Head of caudate nucleus (tissue), 42 donors: ENCODE measurements at regions not wholly inside any gene's neighbourhood (a gene's known extent, or its start where the extent isn't known, plus 50 kb on each side); places are given as distances from the start of the nearest gene placed in this dataset.

Experiments
- DNase-seq, 42 donors: peaks; one replicate each; pipeline versions ENCODE4 v3.0.0 to v3.0.0-alpha.2; 2020 to 2021; ENCODE audit warnings: mixed read lengths in 7 of 42
- intact Hi-C: fragments of 100-400 bp; cut with DNase I; formaldehyde crosslinking; loops from one replicate; pipeline ENCODE4 v1.15.0; 2022

DNA sequence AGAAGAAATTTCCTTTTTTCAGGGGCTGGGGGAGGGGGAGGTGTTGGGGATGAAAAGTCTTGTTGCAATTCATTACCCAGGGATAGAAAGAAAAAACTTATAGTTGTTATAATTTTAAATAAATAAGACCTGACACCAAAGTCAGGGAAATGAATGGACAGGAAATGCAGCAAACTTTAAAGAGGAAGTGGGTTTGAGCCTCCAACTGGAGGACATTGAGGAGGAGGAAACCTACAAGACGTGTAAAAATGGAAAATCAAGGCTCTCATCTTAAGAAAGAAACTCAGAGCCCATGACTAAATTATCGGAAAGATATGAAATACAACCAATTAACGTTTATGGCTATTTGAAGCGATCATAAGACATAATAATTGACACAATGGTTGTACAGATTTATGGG lies 54.4 kb downstream of the NIBAN1 start:
- no peak for DNase-seq
- intact Hi-C loops, result no loop called here

DNA sequence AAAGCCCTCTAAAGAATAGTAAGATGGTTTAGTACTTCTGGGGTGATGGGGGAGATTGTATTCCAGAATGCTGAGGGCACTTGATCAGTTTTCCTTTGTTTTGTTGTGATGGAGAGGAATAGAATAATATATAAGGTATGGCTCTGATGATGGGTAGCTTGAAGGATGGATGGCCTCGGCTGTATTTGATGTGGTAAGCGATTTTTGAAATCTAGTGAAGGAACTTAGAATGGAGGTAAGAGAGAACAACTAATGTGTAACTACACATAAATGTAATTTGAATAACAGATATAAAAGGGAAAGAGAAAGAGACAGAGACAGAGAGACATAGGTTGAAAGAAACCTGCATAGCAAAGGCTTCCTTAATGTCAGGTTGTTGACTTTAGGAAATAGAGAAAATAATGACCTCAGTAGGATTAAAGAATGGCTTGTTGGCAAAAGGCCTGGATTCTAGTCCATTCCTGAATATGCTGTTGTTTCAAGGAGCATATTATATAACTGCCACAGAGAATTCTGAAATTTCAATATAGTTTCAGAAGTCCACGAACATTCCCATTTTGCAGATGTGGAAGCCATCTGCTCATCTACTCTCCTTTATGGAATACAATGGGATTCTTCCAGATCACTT lies 58.7 kb downstream of the NIBAN1 start:
- intact Hi-C loops, result no loop called here
- DNase-seq, result no peak

DNA sequence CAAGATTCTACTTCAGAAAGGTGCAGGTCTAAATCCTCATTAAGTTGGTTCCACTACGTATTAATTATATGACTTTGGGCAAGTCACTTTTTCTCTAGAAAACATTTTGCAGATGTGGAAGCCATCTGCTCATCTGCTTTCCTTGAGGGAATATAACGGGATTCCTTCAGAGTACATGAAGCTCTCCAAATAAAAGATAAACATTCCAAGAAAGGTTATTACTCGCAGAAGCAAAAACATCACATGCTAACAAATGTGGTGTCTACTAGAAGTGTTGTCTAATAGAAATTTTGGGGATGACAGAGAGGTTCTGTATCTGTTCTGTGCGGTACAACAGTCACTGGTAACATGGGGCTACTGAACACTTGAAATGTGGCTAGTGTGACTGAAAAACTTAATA lies 60.2 kb downstream of the NIBAN1 start:
- no peak for DNase-seq
- intact Hi-C loops, result no loop called here

DNA sequence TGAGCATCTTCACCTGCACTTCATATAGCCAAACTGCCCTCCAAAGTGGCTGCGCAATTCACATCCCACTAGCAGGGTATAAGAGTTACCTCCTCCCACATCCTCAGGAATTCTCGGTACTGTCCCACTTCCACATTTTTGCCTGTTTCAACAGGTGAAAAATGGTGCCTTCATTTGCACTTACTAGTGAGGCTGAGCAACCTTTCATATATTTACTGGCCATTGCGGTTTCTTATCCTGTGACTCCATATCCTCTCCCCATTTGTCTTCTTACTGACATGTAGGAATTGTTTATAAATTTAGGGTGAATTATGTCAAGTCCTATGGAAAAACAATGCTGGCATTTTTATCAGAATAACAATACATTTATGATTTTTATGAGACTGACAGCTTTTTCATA lies 61.9 kb downstream of the NIBAN1 start:
- no peak for DNase-seq
- intact Hi-C loops, result no loop called here

DNA sequence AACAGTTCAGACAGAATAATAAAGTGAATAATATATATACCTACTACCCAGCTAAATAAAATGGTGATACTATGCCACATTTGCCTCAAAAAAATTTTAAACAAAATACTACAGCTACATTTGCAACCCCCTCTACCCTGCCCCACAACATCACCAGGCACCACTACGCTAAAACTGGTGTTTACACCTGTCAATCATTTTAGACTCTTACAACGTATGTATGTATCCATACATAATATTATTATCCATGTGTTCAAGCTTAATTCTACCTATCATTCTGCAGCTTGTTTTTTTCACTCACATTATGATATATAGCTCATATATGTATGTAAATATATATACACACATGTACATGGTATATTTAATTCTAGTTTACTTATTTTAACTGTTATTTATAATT lies 62.5 kb downstream of the NIBAN1 start:
- intact Hi-C loops, result no loop called here
- DNase-seq, result no peak

DNA sequence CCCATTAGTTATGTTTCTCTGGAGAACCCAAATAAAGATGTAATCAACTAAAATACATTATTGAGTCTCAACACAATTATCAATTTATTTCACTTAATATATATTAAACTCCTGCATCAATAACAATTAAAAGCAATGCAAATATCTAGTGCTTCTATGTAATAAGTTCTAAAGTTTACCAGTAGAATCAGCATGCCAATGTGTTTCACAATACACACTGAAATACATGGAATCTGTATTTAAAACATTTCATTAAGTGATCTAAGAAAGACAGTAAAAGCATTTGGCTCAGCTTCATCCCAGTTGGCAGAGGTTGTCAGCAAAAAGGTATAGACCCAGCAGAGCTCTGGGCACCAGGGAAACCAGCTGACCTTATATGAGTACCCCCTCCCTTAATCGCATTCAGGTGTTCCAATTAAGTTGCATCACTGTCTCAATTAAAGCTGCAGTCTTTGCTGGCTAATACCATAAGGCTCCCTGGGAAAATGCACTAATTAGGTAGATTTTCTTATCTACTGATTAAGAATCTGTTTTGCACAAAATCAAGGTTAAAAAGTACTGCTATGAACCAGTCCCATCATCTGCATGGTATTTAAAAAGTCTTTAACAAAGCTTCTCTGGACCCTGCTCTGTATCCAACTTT lies 63.1 kb downstream of the NIBAN1 start:
- intact Hi-C loops, result no loop called here
- no peak for DNase-seq

DNA sequence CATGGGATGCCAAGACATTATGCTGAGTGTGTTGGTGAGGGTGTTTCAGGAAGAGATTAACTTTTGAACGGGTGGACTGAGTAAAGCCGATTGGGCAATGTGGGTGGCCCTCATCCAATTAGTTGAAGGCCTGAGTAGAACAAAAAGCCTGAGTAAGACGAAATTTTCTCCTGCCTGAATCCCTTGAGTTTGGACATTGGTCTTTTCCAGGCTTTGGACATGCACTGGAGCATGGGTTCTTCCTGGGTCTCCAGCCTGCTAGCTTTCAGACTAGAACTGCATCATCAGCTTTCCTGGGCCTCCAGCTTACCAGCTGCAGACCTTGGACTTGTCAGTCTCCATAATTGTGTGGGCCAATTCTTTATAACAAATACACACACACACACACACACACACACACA lies 63.6 kb downstream of the NIBAN1 start:
- intact Hi-C loops, result no loop called here
- DNase-seq, result no peak

DNA sequence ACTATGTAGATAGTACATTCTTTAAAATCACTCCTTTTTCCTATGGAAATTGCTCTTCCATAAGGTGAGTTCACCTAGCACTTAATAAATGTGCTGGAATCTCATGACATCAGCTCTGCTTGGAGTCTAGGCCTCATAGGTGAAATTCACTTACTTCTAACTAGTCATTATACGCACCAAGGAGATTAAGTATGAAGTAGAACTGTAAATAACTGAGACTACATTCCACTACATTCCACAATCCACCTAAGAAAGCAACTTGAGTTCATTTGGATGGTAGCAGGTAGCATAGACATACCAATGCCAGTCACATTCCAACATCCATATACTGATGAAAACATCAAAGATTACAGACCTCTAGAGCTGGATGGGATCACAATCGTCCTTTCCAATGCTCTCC lies 64.3 kb downstream of the NIBAN1 start:
- DNase-seq, result no peak
- intact Hi-C loops, result no loop called here

DNA sequence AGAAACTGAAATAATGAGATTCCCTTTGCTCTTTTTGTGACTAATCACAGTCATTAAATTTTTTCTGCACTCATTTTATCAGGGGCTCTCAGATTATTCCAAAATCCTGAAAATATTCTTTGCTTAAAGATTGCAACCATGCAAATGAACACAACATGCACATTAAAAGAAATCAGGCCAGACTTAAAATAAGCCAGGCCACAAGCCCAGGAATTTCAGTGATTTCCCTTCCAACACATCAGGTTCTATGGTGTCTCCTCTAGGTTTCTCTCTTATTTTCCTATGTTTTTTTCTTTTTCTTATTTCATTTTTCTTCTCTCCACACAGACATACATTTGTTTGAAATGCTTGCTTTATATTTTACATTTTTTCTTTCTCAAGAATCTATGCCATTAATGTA lies 65.3 kb downstream of the NIBAN1 start:
- intact Hi-C loops, result no loop called here
- no peak for DNase-seq

DNA sequence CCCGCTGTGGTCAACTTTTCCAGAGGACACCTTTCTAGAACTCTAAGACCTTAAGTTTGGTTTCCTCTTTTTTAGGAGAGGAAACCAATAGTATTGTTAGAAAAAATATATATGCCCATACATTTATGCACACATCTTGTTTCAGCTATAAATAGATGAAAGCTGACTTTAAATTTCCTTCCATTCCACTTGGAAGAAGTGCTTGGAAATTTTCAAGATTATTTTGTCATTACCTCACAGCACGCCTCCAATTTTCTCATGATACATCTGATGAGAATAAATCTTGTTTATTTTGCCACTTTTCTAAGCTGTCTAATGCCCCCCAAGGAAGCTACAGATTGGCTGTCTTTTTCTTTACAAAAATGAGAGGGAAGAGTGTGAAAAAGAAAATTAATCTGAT lies 65.8 kb downstream of the NIBAN1 start:
- intact Hi-C loops, result no loop called here
- DNase-seq, result no peak

DNA sequence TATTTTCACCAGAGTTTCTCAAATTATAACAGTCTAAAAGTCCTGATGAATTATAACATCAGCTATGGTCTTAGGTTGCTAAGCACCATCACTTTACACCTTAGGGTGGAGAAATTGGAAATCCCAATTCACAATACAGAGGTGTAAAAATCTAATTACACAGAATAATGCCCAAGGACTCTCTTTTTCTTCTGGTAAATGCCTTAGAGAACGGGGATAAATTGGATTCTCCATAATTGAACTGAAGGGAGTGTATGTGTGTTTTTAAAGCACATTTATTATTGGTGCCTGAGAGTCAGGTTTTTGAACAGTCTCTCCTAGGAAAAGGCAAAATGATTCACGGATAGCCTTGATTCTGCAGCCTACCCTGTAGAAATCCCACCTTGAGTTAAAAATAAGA lies 66.8 kb downstream of the NIBAN1 start:
- DNase-seq, result no peak
- intact Hi-C loops, result no loop called here

DNA sequence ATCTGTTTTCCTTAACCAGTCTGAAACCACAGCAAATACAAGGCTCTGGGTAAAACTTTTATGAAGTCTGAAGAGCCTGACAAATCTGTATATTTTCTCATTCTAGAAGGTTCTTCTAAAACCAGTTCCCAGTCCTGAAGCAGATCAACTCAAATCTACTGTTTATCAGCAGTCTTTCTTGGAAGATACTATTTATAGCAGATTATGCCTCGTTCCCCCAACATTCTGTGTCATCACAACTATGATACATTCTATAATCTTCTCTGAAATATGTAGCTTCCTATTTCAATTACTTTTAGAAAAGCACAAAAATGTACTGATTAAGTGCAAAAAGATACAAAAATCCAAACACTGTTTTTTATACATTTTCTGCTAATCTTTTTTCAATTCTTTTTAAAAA lies 67.5 kb downstream of the NIBAN1 start:
- intact Hi-C loops, result no loop called here
- no peak for DNase-seq

DNA sequence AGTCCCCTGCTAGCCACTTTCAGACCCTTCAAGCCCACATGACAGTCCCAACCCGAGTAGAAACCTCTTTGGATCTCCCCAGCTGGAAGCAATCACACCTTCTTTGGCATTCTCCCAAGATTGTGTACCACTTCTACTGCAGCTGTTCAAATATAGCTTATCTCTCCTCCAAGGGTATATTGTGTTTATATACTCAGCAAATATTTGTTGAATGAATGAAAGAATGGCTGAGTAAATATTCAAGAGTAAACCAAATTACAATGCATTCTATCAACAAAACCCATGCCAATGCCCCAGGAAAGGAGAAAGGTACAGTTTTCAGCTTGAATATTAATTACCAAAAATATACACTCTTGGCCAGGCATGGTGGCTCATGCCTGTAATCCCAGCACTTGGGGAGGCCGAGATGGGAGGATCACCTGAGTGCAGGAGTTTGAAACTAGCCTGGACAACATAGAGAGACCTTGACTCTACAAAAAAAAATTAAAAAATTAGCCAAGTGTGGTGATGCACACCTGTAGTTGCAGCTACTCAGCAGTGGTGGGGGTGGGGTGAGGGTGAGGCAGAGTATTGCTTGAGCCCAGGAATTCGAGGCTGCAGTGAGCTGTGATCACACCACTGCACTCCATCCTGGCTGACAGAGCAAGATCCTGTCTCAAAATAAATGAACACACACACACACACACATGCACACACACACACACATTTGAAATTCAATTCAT lies 68.5 kb downstream of the NIBAN1 start:
- intact Hi-C loops, result no loop called here
- DNase-seq, result no peak

DNA sequence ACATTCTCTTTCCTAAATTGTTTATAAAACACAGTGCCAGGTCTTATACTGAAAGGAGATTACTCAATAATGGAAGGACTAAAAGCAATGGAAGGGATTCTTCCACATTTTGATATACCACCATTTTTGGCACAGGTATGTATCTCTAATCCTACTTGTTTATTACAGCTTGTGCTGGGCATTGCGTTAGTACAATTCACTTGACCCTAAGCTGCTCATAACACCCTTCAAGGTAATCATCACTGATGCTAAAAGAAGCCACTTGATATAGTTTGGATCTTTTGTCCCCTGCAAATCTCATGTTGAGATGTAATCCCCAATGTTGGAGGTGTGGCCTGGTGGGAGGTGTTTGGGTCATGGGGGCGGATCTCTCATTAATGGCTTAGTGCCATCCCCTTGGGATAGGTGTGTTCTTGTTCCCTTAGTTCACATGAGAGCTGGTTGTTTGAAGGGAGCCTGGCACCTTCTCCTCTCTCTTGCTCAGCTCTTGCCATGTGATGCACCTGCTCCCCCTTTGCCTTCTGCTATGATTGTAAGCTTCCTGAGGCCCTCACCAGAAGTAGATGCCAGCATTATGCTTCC lies 71.1 kb downstream of the NIBAN1 start:
- intact Hi-C loops, result no loop called here
- DNase-seq, result no peak

DNA sequence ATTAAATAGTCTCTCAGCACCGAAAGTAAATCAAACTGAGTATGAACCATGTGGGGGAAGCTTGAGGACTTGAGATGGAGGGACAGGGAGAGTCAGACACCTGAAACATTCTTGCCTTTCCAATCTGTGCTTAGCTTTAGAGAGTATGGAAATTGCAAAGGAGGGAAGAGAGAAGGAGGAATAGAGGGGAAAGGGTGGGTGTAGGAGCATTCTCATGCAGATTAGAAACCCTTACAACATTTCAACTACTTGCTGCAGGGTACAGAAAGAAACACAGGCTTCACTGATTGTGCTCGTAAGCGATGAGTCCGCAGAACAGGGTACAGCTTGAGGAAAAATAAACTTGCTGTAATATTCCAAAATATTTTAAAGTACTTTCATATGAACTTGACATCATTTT lies 73.8 kb downstream of the NIBAN1 start:
- DNase-seq, result no peak
- intact Hi-C loops, result no loop called here

DNA sequence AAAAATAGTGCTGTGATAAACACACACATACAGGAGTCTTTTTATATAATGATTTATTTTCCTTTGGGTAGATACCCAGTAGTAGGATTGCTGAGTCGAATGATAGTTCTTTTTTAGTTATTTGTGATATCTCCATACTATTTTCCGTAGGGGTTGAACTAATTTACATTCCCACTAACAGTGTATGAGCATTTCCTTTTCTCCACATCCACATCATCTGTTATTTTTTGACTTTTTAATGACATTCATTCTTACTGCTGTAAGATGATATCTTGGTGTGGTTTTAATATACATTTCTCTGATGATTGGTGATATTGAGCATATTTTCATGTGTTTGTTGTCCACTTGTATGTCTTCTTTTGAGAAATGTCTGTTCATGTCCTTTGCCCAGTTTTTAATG lies 78.3 kb downstream of the NIBAN1 start:
- no peak for DNase-seq
- intact Hi-C loops, result no loop called here

DNA sequence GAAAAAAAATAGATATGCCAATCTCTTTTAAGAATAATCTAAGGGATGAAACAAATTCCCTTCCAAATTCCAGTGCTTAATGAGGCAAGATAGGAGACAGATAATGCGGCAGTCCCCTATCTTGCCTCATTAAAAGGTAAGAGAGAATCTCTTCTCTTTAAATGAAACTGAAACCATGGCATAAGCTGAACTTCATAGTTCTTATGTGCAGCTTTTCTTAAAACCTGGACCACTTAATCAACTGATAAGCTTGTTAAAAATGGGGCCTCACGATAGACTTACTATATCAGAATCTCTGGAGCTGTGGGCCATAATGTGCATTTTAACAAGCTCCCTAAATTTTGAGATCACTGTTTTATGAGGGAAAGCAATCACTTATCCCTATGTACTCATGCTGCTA lies 79.2 kb downstream of the NIBAN1 start:
- DNase-seq, result no peak
- intact Hi-C loops, result no loop called here

DNA sequence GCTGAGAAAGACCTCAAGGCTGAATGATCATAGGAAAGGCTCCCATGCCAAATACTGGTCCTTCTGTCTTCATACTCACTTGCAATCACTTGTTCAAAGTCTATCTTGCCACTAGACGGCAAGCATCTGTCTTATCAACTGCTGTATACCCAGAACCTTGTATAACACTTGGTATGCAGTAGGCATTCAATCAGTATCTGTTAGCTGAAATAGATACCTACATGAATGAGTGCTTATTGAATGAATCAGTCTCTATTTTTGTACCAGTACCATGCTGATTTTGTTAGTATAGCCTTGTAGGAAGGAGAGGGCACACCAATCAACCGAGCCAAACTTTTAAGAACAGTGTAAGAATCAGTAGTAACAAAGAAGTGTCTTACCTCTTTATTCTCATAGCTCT lies 80.6 kb downstream of the NIBAN1 start:
- intact Hi-C loops, result no loop called here
- no peak for DNase-seq

DNA sequence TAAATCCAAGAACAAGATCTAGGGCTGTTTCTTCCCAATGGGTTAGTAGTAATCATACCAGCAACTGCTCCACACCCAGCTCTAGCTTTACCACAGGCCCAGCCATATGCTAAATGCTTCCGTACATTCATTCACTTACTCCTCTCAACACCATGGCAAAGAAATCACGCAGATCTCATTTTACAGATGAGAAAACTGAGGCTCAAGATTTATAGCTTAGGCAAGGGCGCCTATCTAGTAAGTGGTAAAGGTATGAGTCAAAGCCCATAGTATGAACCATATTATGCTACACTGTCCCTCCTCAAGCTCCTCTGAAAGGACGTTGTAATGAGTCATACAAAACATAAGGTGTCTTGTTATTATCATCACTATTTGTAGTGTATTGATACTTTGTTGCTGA lies 82.2 kb downstream of the NIBAN1 start:
- intact Hi-C loops, result no loop called here
- DNase-seq, result no peak

DNA sequence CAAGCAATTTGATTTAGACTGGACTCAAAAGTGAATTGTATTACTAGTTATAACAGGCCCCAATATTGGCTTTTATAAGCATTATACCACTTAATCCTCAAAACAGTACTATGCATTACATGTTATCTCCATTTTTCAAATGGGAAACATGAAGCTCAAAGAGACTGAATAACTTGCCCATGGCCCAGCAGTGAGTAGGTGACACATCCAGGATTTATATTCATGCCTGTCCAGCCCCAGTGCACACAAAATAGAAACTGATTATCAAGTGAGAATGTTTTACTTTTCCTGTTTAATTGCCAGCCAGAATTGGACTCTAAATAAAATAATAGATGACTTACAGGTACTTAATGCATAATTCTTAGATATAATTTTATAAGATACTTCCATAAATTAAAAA lies 82.9 kb downstream of the NIBAN1 start:
- no peak for DNase-seq
- intact Hi-C loops, result no loop called here

DNA sequence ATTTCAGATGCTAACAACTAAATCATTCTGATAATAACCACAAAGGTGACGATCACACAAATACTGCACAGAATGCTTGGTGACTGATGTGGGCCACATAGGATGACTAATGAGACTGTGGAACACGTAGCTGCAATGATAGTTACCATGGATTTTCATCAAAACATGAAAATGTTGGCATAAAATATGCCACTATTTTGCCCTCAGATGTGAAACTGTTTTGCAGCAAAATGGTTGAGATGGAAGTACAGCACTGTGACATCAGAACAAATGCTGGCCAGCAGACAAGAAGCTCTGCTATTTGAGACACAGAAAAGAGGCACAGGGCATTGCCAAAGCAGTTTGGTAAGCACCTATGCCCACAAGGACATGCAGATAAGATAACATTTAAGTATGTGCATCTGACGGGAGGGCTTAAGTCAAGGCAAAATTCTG lies 83.8 kb downstream of the NIBAN1 start:
- no peak for DNase-seq
- intact Hi-C loops, result no loop called here
